M059J (cell line): ENCODE measurements at regions not wholly inside any gene's neighbourhood (a gene's known extent, or its start where the extent isn't known, plus 50 kb on each side); places are given as distances from the start of the nearest gene placed in this dataset.
"Not testable (repeated sequence)": the region's sequence is repeated elsewhere in the genome, so short reads cannot be mapped to it uniquely, and the experiment has no call there.

ENCODE experiments used
- DNase-seq: peaks from one replicate; pipeline ENCODE4 v3.0.0-alpha.2; 2012; ENCODE audit warnings: low read depth

DNA sequence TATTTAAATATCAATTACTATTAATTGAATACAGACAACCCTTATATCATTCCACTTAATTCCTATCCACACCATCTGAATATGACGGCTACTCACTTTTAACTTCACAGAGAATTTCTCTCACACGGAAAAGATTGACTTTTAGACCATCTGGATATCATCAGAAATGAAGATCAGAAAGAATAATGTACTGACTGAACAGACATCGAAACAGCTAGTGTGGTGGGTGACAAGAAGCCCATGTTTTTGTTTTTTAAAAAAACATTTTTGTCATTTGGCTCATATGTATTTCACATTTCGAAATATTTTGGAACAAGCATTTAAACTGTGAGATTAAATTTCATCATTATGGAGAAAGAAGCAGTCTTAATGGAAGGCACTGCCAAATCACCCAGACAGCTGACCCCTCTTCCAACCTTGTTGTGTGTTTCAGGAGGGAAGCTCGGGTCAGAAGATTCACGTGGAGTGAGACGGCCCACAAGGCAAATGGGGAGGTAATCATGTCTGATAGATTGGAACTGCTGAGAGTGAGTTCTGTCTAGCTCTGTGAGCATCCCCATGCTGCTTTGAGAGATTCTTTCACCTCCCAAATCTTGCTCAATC is 204.2 kb upstream of the RASGEF1B start:
- no peak for DNase-seq

DNA sequence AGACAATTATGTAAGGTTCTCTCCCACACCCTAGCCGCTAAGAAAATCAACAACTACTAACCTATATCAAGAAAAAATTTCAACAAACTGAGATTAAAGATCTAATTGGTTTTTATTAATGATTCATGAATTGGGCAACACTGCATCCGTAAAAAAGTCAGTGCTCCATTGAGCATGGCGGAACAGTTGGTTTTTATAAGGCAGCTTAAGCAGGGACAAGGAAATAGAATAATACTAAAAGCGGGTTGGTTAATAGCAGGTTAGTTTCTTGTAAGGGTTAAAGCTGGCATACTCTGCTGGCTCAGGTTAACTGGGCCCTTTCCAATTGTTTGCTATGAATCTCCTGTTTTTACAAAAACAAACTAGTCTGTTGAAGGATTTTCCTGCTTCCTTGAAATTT is 202.3 kb upstream of the RASGEF1B start:
- no peak for DNase-seq

DNA sequence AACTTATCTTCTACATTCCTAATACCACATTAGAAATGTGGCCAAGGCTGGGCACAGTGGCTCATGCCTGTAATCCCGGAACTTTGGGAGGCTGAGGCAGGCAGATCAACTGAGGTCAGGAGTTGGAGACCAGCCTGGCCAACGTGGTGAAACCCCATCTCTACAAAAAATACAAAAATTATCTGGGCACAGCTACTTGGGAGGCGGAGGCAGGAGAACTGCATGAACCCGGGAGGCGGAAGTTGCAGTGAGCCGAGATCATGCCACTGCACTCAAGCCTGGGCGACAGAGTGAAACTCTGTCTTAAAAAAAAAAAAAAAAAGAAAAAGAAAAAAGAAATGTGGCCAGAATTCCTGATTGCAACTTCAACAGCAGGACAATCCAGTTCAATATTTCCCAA is 196.6 kb upstream of the RASGEF1B start:
- DNase-seq = not testable (repeated sequence)

DNA sequence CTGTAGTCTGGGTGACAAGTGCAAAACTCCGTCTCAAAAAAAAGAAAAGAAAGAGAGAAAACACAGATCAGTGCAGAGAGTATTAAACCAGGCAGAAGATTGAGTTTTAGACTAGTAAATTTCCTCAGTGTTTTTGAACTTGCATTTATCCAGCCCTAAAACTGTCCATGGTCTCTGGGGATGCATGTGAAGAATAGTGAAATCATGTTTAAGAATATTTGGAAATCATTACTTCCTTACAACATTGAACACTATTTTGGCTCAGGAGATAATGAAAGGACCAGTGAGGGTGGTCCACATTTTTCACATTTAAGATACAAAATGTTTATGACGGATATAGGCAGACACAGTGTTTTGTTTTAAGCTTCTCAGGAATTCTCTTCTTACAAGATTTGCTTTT is 195.8 kb upstream of the RASGEF1B start:
- no peak for DNase-seq

DNA sequence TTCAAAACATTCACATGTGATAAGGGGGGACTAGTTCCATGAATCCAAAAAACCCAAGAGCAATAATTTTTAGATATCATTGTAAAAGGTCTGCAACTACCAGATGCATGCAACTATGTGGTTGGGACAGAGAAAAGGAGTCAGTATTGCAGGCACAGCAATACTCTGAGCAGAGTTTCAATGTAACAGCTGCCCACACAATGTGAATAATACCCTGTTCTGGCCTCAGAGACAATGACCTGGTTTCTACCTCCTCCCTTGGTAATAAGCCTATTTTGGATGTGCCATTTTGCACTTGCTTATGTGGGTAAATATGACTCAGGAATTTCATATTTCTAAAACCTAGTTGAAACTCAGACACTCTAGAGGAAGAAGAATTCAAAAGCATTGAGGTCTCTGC is 194.8 kb upstream of the RASGEF1B start:
- no peak for DNase-seq

DNA sequence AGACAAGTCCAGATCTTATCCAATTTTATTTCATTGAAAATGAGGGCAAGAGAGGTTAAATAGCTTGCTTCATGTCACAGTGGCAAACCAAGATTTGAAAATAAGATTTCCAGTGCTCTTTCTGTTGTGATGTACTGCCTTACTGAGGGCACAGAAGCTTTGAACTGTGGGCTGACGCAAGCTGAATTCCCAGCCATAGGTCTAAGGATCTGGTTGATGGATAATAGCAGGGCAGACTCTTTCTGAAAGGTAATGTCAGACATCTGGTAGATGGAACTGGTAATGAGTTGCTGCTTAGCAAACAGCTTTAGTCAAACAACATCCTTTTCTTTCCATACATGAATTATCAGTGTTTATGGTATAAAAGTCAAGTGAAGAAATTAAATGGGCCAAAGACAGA is 193.9 kb upstream of the RASGEF1B start:
- DNase-seq = no peak

DNA sequence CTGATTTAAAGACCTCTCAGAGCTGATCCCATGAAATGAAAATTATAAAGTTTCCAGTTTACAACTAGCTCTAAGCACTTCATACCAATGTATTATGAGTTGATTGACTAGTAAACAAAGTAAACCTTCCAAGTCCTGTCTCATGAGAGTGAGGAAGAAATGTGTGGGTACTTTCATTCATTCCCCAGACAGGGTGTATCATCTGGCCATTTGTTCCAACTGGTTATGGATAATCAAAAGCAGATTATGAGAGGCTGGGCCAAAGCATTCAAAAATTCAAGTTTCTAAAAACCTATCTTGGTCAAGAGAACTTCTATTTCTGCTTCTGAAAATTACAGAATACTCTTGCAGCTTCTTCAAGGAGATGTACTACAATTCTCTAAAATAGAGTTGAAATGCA is 193.3 kb upstream of the RASGEF1B start:
- no peak for DNase-seq

DNA sequence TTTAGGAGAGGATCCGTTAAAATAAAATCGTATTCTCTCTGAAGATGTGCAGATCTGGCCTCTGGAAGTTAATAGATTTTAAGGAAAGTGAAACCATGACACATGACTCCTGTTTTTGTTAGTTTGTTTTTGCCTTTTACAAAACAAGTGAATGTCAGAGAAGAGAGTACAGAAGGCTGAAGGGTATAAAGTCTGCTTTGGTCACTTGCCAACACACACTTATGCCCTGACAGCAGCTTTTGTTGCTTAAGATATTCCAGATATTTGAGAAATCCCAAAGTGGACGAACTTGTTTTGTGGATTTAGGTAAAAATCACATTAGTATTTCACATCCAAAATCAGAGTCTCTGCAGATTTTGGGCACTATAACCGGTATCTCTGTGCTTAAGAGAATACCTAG is 192.4 kb upstream of the RASGEF1B start:
- DNase-seq = no peak

DNA sequence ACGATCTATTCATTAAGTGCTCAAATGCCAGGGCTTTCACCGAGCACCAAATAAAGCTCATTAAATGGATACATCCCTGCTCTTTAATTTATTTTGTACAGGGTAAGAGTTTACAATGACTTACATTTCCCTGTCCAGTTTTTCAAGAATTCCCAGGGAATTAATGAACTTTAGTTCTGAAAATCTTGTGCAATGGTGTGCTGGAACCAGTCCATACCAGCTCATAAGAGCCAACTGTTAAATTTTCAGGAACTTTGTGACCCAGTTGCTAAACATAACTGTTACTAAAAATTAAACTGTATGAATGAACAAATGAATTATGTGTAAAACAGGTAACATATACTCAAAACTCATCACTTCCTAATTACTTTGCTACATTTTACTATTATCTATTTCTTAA is 191.7 kb upstream of the RASGEF1B start:
- no peak for DNase-seq

DNA sequence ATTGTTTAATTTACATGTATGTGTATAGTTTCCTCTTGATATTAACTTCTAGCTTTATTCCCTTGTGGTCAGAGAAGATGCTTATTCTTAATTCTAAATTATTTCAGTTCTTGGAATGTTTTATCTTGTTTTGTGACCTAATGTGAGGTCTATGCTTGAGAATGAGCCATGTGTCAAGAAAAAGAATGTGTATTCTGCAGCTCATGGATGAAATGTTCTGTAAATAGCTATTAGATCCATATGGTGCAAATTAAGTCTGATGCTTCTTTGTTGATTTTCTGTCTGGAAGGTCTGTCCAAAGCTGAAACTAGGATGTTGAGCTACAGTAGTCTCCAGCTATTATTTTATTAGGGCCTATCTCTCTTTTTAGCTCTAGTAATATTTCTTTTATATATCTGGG is 187.3 kb upstream of the RASGEF1B start:
- DNase-seq = no peak

DNA sequence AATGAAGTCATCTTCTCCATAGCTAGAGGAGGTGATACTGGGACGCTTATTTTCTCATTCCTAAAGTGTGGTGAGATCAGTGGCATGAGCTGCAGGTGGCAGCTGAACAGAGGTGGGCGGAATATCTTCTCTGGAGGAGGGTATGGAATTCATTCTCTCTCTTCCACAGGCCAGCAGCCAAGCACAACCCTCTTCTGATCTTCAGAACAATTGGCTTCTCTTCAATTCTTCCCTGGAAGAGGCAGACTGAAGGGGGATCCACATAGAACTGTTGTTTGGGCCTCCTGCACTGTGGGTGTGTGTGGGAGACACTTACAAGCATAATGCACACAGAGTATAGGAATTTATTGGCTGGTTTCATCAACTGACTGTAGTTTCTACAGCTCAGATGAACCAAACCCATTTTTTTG is 180.4 kb upstream of the RASGEF1B start:
- DNase-seq = no peak

DNA sequence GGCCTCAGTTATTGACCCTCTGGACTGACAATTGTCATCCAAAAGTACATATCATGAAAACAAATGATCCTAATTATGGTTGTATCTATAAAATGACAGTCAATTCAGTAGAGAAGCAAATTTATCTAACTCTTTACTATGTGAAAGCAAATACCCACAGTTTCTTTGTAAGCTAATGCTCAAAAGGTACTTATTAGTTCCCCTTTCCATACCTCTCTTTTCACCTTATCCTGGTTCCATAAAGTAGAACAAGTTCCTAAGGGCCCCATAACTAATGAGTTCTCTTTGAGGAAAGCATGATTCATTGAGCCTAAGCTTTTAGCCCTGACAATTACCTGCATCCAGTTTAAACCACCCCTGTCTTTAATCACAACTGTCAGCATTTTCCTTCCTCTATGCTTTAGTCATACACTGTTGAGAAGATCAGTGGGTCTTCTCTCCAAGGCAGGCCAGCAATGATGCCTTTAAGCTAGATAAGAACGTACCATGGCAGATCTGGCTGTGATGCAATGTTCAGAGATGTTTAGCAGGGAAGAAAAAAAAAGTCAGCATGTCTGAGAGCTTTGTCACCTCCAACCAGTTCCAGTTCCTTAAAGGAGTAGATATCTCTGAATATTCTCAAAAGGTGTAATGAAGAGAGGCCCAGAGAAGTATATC is 179.7 kb upstream of the RASGEF1B start:
- no peak for DNase-seq

DNA sequence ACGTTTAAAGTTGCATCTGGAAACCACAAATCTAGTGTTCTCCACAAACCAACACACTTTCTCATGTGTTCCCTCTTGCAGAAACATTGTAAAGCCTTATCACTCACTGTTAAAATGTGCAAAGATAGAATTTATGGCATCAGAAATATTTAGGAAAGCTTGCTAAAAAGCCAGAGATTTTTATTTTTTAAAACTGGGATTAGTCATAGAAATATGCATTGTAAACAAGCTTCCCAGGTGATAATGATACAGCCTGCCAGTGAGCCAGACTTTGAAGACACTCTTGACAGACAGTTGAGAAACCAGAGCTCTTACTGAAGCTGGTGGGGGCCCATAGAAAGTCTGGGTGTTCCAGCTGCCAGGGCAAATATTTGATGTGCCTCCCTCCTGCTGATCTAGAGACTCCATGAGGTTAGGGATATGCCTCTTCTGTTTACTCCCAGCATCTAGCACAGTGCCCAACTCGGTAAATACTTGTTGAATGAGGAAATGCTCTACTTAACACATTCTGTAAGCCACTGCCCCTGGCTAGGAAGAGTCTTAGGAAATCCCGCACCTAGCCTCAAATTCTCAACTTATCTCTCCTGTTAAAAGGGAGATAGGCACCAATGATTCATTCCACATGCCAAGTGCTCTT is 179.0 kb upstream of the RASGEF1B start:
- DNase-seq = no peak

DNA sequence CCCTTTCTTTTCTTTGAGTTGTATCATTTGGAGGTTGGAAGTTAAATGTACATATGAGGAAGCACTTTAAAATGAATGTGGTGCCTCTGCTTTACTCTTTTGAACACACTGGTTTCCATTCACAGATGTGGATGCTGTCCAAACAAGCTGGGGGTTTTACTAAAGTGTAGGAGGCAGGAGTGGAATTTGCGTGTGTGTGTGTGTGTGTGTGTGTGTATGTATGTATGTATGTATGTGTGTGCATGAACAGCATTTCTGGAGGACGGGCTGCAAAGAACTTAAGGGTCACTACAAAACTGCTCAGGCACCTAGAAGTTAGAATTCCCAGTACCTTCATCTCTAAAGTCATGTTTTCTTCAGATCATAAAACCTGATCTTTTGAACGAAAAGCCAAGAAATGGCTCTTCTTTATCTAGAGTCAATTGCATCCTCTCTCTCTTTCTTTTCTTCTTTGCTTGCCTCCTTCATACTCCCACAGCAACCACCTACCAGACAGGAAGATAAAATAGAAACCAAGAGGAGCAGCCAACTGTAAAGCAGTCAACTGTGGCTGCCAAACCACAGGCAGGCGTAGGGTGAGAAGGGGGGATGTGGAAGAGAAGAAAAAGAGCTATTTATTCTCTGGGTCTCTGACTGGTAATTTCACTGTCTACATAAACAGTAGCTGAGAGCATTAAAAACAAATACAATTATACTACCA is 177.0 kb upstream of the RASGEF1B start:
- no peak for DNase-seq

DNA sequence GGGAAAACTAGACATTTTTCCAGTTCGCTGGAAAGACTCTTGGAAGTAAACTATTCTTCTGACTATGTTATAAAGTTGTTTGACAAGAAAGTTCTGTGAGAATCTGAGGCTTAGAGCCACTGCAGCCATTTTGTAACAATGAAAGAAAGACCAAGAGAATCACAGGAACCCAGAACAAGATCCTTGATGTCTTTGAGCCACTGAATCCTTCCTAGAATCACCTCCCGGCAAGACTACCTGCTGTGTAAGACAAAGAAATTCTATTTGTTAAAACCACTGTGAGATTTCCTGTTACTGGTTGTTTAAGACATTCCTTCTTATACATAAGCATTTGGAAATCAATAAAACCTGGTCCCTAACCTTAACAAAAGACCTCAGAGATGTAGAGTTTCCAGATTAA is 175.7 kb upstream of the RASGEF1B start:
- DNase-seq = no peak

DNA sequence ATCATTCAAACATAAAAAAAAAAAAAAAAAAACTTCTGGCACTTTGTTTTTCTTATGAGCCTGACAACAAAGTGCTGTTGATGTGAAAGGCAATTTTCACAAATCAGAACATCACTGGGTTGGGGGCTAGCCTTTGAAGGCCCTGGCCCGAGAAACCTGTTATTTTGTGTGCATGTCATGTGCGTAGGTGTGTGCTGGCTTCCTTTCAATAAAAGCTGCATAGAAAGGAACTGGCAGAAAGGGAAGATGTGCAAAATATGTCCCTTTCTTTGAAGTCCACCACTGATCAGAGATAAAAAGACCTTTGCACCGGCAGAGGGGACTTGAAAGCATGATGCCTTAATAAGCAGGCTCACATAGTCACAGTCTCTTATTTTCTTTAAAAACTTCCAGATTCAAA is 170.8 kb upstream of the RASGEF1B start:
- no peak for DNase-seq

DNA sequence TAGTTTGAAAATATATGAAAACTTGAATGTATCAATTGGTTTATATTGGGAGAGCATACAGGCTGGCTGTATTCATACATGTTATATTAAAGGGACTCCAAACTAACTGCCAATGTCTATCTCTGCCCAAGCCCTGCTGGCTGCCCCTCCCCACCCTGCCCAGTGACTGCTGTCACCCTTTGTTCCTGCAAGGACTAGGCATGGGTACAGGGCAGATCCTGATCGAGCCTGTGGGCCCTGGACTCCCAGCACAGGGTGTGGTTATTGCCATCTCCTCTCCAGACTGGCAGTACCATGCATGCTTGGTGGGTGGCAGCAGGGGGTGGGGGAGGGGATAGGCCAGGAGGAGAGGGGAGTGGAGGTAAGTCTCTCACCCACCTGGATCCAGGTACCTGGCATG is 167.5 kb upstream of the RASGEF1B start:
- DNase-seq = no peak

DNA sequence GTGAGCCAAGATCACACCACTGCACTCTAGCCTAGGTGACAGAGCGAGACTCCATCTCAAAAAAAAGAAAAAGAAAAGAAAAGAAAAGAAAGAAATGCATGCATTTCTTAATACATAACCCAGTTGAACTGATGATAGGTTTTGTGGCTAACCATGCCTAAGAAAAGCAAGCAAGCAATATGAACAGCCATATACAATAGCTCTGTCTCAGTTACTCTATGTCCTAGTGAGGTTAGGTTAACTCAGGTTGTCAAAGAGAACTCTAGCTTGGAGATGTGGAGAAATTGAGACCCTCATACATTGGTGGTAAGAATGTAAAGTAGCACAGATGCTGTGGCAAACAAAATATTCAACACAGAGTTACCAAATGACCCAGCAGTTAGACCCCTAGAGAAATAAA is 167.0 kb upstream of the RASGEF1B start:
- DNase-seq = no peak

DNA sequence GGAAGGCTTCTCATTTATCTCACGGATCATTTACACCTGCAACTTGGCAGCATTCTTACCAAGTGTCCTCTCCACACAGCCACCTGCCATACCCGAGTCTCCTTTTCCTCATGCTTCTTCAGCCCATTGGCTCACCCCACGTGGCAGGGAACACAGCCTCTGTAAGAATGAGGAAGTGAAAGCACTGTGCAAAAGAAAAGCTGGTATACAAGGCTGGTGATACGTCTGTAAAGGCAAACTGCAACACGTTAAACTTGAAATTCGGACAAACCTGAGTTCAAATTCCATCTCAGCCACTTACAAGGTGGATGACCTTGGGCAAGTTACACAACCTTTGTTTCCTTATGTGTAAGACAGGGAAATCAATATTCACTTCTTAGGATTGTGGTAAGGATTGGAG is 164.0 kb upstream of the RASGEF1B start:
- DNase-seq = peak; percentile 13

DNA sequence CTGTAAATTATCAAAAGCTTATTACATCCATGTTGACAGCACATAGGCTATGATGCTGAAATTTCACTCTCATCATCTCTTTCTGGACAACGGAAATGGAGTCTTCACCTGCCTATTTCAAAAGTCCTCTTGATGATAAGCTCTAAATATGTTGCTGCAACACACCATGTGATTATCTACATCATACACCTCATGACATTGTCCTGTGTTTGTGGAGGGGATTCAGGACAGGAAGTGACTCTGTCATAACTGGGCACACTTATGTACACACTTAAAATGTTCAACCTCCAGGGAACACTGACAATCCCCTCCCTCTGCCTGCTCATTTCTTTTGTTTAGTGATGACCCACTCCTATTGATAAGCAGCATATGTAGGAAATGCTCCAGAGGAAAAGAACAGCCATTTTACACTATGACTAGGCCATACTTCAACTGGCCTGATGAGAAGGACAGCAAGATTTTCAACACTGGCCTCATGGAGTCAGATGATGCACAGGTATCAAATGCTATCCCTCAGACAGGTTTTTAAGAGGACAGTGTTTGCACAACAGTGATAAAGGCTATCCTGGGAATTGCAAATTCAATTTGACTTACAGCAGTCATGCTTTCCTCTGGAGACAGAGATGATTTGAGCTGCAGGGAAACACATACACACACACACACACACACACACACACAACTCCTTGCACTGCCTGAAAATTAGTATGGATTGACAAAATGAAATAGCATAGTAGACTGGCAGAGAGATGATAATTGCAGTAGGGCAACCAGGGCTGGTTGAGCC is 163.3 kb upstream of the RASGEF1B start:
- no peak for DNase-seq

DNA sequence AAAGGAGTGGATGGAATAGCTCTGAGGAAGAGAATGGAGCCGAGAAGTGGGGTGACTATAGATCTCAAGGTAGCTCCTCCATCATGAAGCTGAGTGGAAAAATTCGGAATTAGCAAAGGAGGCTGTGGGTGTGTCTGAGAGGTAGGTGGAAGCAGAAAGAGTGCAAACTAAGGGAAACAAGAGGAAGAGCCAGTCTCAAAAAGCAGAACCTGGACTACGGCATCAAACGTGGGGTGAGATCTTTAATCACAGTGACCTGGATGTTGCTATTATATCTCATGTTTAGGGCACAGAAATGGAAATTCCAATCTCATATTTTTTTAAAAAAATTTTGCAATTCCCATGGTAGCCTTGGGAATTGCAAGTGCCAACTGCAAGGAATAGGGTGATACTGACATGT is 162.5 kb upstream of the RASGEF1B start:
- no peak for DNase-seq
